Mucosa of rectum (tissue), 2 donors: ENCODE measurements at regions not wholly inside any gene's neighbourhood (a gene's known extent, or its start where the extent isn't known, plus 50 kb on each side); places are given as distances from the start of the nearest gene placed in this dataset.

ENCODE experiments used
- H3K27ac ChIP-seq, 2 donors: one replicate each; pipeline ENCODE4 v1.7.0; 2013; ENCODE audit warnings: inconsistent platforms in 2 of 2, low read depth in 2 of 2, low read length in 2 of 2
- H3K27me3 ChIP-seq, 2 donors: one replicate each; pipeline ENCODE4 v1.7.0; 2013; ENCODE audit warnings: low read length in 2 of 2; ENCODE audit not compliant: control insufficient read depth in 2 of 2, insufficient read depth in 2 of 2
- H3K36me3 ChIP-seq, 2 donors: one replicate each; pipeline ENCODE4 v1.7.0; 2013; ENCODE audit warnings: low read length in 2 of 2; ENCODE audit not compliant: control insufficient read depth in 2 of 2, insufficient read depth in 2 of 2
- H3K4me1 ChIP-seq, 2 donors: one replicate each; pipeline ENCODE4 v1.7.0; 2013; ENCODE audit warnings: low read length in 2 of 2, mild to moderate bottlenecking in 1 of 2; ENCODE audit not compliant: control insufficient read depth in 2 of 2, insufficient read depth in 2 of 2
- H3K4me3 ChIP-seq, 2 donors: one replicate each; pipeline ENCODE4 v1.7.0; 2013; ENCODE audit warnings: low read length in 2 of 2
- H3K9ac ChIP-seq, 2 donors: one replicate each; pipeline ENCODE4 v1.7.0; 2013; ENCODE audit warnings: low read length in 2 of 2, low read depth in 1 of 2, mild to moderate bottlenecking in 1 of 2
- H3K9me3 ChIP-seq, 2 donors: one replicate each; pipeline ENCODE4 v1.7.0; 2013; ENCODE audit warnings: low read length in 2 of 2; ENCODE audit not compliant: control insufficient read depth in 2 of 2
- donor health status: healthy.
- donor health status: Normal muscosa, but diverticular disease.

GRCh38 chr10:89080660-89081059 lies 90.1 kb downstream of the FAS start:
- no peaks in the 10 kb centered on the region for H3K4me1 ChIP-seq
- no peaks in the 10 kb centered on the region for H3K9me3 ChIP-seq
- no peaks in the 10 kb centered on the region for H3K27me3 ChIP-seq
- H3K27ac ChIP-seq, result no peak overlapping the region
- H3K9ac ChIP-seq, result no peak overlapping the region
- no peaks in the 10 kb centered on the region for H3K36me3 ChIP-seq
- H3K4me3 ChIP-seq, result no peak overlapping the region

- Histone ChIP-seq H3K27ac (no peak overlapping the region), H3K36me3 (no peaks in the 10 kb centered on the region)
These were observed 89.4 kb downstream of the FAS start for GRCh38 chr10:89079961-89080360.

GRCh38 chr10:89078724-89079672 lies 88.4 kb downstream of the FAS start:
- Histone ChIP-seq H3K27ac (no peak overlapping the region), H3K36me3 (no peaks in the 10 kb centered on the region), H3K27me3 (no peaks in the 10 kb centered on the region), H3K9ac (no peak overlapping the region), H3K4me1 (no peaks in the 10 kb centered on the region), H3K4me3 (no peak overlapping the region), H3K9me3 (no peaks in the 10 kb centered on the region)

More at GRCh38 chr10:89079961-89080360, 89.4 kb downstream of the FAS start:
- no peaks in the 10 kb centered on the region for H3K4me1 ChIP-seq
- no peak overlapping the region for H3K9ac ChIP-seq
- no peak overlapping the region for H3K4me3 ChIP-seq
- H3K9me3 ChIP-seq, result no peaks in the 10 kb centered on the region
- H3K27me3 ChIP-seq, result no peaks in the 10 kb centered on the region

- Histone ChIP-seq H3K4me3 (no peak overlapping the region), H3K4me1 (no peaks in the 10 kb centered on the region), H3K9ac (no peak overlapping the region), H3K9me3 (no peaks in the 10 kb centered on the region), H3K27ac (no peak overlapping the region), H3K27me3 (no peaks in the 10 kb centered on the region), H3K36me3 (no peaks in the 10 kb centered on the region)
These were observed 85.5 kb downstream of the FAS start for GRCh38 chr10:89076120-89076519.

- no peak overlapping the region for H3K4me3 ChIP-seq
- no peaks in the 10 kb centered on the region for H3K4me1 ChIP-seq
- H3K9ac ChIP-seq, result no peak overlapping the region
- H3K36me3 ChIP-seq, result no peaks in the 10 kb centered on the region
- no peaks in the 10 kb centered on the region for H3K27me3 ChIP-seq
- no peaks in the 10 kb centered on the region for H3K9me3 ChIP-seq
- H3K27ac ChIP-seq, result no peak overlapping the region
These were observed 85.0 kb downstream of the FAS start for GRCh38 chr10:89075631-89076030.

- no peaks in the 10 kb centered on the region for H3K27me3 ChIP-seq
- H3K9me3 ChIP-seq, result no peaks in the 10 kb centered on the region
- H3K4me3 ChIP-seq, result no peak overlapping the region
- H3K9ac ChIP-seq, result no peak overlapping the region
- H3K4me1 ChIP-seq, result no peaks in the 10 kb centered on the region
- no peaks in the 10 kb centered on the region for H3K36me3 ChIP-seq
- no peak overlapping the region for H3K27ac ChIP-seq
These were observed 83.5 kb downstream of the FAS start for GRCh38 chr10:89074120-89074519.

GRCh38 chr10:89073719-89074118 lies 83.1 kb downstream of the FAS start:
- no peak overlapping the region for H3K4me3 ChIP-seq
- no peaks in the 10 kb centered on the region for H3K27me3 ChIP-seq
- H3K36me3 ChIP-seq, result no peaks in the 10 kb centered on the region
- H3K27ac ChIP-seq, result no peak overlapping the region
- no peaks in the 10 kb centered on the region for H3K9me3 ChIP-seq
- H3K9ac ChIP-seq, result no peak overlapping the region
- H3K4me1 ChIP-seq, result no peaks in the 10 kb centered on the region

- H3K27me3 ChIP-seq, result no peaks in the 10 kb centered on the region
- H3K27ac ChIP-seq, result no peak overlapping the region
- no peak overlapping the region for H3K4me3 ChIP-seq
- H3K36me3 ChIP-seq, result no peaks in the 10 kb centered on the region
- H3K9ac ChIP-seq, result no peak overlapping the region
- H3K9me3 ChIP-seq, result no peaks in the 10 kb centered on the region
- H3K4me1 ChIP-seq, result no peaks in the 10 kb centered on the region
These were observed 79.0 kb downstream of the FAS start for GRCh38 chr10:89069589-89069988.
